ENCODE measurements at regions not wholly inside any gene's neighbourhood (a gene's known extent, or its start where the extent isn't known, plus 50 kb on each side); places are given as distances from the start of the nearest gene placed in this dataset.

DNA sequence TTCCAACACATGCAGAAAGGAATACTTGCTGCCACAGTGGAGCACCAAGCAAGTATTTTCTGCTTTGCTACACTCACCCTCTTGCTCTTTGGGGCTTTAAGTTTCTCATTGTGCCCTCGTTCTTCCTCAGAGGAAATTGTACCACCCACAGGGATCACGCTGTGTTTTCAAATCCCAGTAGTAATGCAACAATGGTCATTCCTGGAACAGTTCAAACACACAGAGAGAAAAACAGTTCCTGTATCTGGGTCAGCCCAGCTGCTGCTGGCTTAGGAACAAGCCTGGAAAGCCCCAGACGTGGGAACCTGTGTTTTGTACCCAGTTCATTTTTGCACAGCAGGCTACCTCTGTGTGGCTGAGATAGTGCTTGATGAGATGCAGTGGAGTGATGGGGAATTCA lies 907.8 kb downstream of the STPG2 start:
- no peak overlapping the region for H3K9ac ChIP-seq (ENCODE audit: low read length)
- ATAC-seq (ENCODE audit: low read depth): no peak
- H3K27me3 ChIP-seq (replicated peaks in 1 of 4; ENCODE audit: control extremely low read depth in 1 of 4, control insufficient read depth in 3 of 4, insufficient read depth in 4 of 4, low read length in 3 of 4): no peaks in the 10 kb centered on the region
- no peaks in the 10 kb centered on the region for H4K20me1 ChIP-seq (ENCODE audit: control insufficient read depth, insufficient read depth, low read length, poor library complexity, severe bottlenecking)
- no peak overlapping the region for H3K27ac Mint-ChIP-seq
- DNase-seq: no peak
- no peak overlapping the region for H2AFZ ChIP-seq (ENCODE audit: insufficient read depth, low read depth, low read length, poor library complexity, severe bottlenecking)
- peaks cover 5% of the 10 kb centered on the region for H3K9me3 Mint-ChIP-seq (ENCODE audit: insufficient read depth)
- no peak overlapping the region for H3K4me3 ChIP-seq (ENCODE audit: control extremely low read depth in 1 of 5, extremely low read depth in 1 of 5, insufficient read depth in 1 of 5, low read depth in 2 of 5, low read length in 4 of 5)
- 76% methylated on average over 3 of the region's 3 CpGs for WGBS (ENCODE audit: insufficient coverage)
- no peak overlapping the region for H3K4me2 ChIP-seq (replicated peaks; ENCODE audit: low read depth, low read length, poor library complexity, severe bottlenecking)
- POLR2A ChIA-PET: no interaction called here
- no peaks in the 10 kb centered on the region for H3K9me3 ChIP-seq (ENCODE audit: control extremely low read depth in 1 of 3, control insufficient read depth in 2 of 3, insufficient read depth in 1 of 3, low read length in 2 of 3)
- no peaks in the 10 kb centered on the region for H3K4me1 Mint-ChIP-seq
- CTCF ChIA-PET: no interaction called here
- H3K36me3 ChIP-seq (replicated peaks in 1 of 2; ENCODE audit: control extremely low read depth in 1 of 2, control insufficient read depth in 1 of 2, extremely low read depth in 1 of 2, insufficient read depth in 2 of 2, low read length in 1 of 2): no peaks in the 10 kb centered on the region
- no peak overlapping the region for H3K4me3 Mint-ChIP-seq
- intact Hi-C loops (cut with micrococcal nuclease): no loop called here
- H3K79me2 ChIP-seq (ENCODE audit: control insufficient read depth, insufficient read depth, low read length): no peaks in the 10 kb centered on the region
- H3K4me1 ChIP-seq (ENCODE audit: control insufficient read depth in 2 of 2, insufficient read depth in 2 of 2, low read length in 2 of 2): no peaks in the 10 kb centered on the region
- H3K27ac ChIP-seq (ENCODE audit: low read length in 2 of 2): no peak overlapping the region
- no peaks in the 10 kb centered on the region for H3K27me3 Mint-ChIP-seq
- TF ChIP-seq, protein P1, sequence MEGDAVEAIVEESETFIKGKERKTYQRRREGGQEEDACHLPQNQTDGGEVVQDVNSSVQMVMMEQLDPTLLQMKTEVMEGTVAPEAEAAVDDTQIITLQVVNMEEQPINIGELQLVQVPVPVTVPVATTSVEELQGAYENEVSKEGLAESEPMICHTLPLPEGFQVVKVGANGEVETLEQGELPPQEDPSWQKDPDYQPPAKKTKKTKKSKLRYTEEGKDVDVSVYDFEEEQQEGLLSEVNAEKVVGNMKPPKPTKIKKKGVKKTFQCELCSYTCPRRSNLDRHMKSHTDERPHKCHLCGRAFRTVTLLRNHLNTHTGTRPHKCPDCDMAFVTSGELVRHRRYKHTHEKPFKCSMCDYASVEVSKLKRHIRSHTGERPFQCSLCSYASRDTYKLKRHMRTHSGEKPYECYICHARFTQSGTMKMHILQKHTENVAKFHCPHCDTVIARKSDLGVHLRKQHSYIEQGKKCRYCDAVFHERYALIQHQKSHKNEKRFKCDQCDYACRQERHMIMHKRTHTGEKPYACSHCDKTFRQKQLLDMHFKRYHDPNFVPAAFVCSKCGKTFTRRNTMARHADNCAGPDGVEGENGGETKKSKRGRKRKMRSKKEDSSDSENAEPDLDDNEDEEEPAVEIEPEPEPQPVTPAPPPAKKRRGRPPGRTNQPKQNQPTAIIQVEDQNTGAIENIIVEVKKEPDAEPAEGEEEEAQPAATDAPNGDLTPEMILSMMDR (IDR thresholded peaks at IDR 0.05): no peak
- TF ChIP-seq EZH2 (IDR thresholded peaks at IDR 0.05; ENCODE audit: borderline replicate concordance, insufficient read depth, low read depth, low read length, poor library complexity, severe bottlenecking): no peak

- ChIA-PET CTCF (no interaction called here), POLR2A (no interaction called here)
- H3K9me3 ChIP-seq (ENCODE audit: control extremely low read depth in 1 of 3, control insufficient read depth in 2 of 3, insufficient read depth in 1 of 3, low read length in 2 of 3): no peaks in the 10 kb centered on the region
- 81% methylated on average over 4 of the region's 4 CpGs for WGBS (ENCODE audit: insufficient coverage)
- H3K4me2 ChIP-seq (replicated peaks; ENCODE audit: low read depth, low read length, poor library complexity, severe bottlenecking): no peak overlapping the region
- no peak overlapping the region for H3K4me3 ChIP-seq (ENCODE audit: control extremely low read depth in 1 of 5, extremely low read depth in 1 of 5, insufficient read depth in 1 of 5, low read depth in 2 of 5, low read length in 4 of 5)
- no peak overlapping the region for H3K27ac ChIP-seq (ENCODE audit: low read length in 2 of 2)
- Mint-ChIP-seq H3K9me3 (ENCODE audit: insufficient read depth) (peaks cover 5% of the 10 kb centered on the region), H3K27ac (no peak overlapping the region), H3K4me1 (no peaks in the 10 kb centered on the region), H3K27me3 (no peaks in the 10 kb centered on the region), H3K4me3 (no peak overlapping the region)
- TF ChIP-seq EZH2 (IDR thresholded peaks at IDR 0.05; ENCODE audit: borderline replicate concordance, insufficient read depth, low read depth, low read length, poor library complexity, severe bottlenecking): no peak
- TF ChIP-seq, protein P1 (IDR thresholded peaks at IDR 0.05): no peak
- H3K27me3 ChIP-seq (replicated peaks in 1 of 4; ENCODE audit: control extremely low read depth in 1 of 4, control insufficient read depth in 3 of 4, insufficient read depth in 4 of 4, low read length in 3 of 4): no peaks in the 10 kb centered on the region
- H3K79me2 ChIP-seq (ENCODE audit: control insufficient read depth, insufficient read depth, low read length): no peaks in the 10 kb centered on the region
- H3K4me1 ChIP-seq (ENCODE audit: control insufficient read depth in 2 of 2, insufficient read depth in 2 of 2, low read length in 2 of 2): no peaks in the 10 kb centered on the region
- ATAC-seq (ENCODE audit: low read depth) (no peak), DNase-seq (no peak)
- no peak overlapping the region for H2AFZ ChIP-seq (ENCODE audit: insufficient read depth, low read depth, low read length, poor library complexity, severe bottlenecking)
- H4K20me1 ChIP-seq (ENCODE audit: control insufficient read depth, insufficient read depth, low read length, poor library complexity, severe bottlenecking): no peaks in the 10 kb centered on the region
- no peak overlapping the region for H3K9ac ChIP-seq (ENCODE audit: low read length)
- intact Hi-C loops (cut with micrococcal nuclease): no loop called here
- no peaks in the 10 kb centered on the region for H3K36me3 ChIP-seq (replicated peaks in 1 of 2; ENCODE audit: control extremely low read depth in 1 of 2, control insufficient read depth in 1 of 2, extremely low read depth in 1 of 2, insufficient read depth in 2 of 2, low read length in 1 of 2)
Measured at GRCh38 chr4:97238956-97239666, 904.2 kb downstream of the STPG2 start.
